CD4-positive, alpha-beta T cell treated with Interleukin-15 for 4 hours (primary cell): ENCODE measurements at regions not wholly inside any gene's neighbourhood (a gene's known extent, or its start where the extent isn't known, plus 50 kb on each side); places are given as distances from the start of the nearest gene placed in this dataset.

Experiments used
- DNase-seq: peaks from one replicate; pipeline ENCODE4 v3.0.0-alpha.2; 2020; ENCODE audit warnings: low spot score

DNA sequence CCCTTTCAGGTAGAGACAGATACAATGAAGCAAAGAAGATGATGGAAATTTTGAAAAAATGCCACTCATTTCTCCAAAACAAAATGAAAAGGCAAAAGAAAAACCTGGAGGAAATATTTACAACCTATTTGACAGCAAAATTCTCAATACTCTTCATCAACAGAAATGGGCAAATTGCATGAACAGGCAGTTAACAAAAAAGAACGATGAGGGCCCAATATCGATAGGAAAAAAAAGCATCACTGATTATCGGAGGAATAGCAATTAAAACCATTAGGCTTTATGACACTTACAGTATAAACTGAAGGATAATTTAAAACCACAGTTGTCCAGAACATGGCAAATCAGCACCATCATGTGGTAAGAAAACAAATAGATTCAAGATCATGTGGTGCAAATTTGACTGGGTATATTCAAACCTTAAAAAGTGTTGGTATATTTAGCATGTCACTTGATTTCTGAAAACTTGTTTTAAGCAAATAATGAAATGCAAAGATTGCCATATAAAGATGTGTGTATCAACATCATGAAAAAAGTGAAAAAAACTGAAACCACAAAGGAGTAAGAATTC, 222.9 kb downstream of the BRD1 start:
- no peak for DNase-seq

DNA sequence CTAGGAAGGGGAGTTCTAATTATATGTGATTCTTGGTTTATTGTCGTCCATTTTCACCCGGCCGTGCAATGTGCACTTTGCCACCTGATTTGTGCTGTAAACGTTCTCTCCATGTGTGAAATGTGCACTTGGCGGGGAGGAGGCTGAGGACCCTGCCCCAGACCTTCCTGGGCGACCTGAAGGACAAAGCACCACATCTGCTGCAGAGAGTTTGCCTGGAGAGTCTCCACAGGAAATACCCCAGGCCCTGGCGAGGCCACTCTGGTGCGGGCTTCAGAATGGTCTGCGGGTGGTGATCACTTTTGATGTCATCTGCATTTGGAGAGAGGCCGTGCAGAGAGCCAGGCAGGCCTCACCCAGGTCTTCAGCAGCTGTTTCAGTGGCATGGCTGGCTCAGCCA, 224.7 kb downstream of the BRD1 start:
- no peak for DNase-seq

DNA sequence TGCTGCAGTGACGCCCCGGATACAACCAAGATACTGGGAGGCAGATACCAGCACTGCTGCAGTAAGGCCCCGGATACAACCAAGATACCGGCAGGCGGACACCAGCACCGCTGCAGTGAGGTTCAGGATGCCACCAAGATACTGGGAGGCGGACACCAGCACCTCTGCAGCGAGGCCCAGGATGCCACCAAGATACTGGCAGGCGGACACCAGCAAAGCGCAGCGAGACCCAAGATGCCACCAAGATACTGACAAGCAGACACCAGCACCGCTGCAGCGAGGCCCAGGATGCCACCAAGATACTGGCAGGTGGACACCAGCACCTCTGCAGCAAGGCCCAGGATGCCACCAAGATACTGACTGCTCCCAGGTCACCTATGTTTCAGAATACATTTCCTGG, 225.2 kb downstream of the BRD1 start:
- no peak for DNase-seq

DNA sequence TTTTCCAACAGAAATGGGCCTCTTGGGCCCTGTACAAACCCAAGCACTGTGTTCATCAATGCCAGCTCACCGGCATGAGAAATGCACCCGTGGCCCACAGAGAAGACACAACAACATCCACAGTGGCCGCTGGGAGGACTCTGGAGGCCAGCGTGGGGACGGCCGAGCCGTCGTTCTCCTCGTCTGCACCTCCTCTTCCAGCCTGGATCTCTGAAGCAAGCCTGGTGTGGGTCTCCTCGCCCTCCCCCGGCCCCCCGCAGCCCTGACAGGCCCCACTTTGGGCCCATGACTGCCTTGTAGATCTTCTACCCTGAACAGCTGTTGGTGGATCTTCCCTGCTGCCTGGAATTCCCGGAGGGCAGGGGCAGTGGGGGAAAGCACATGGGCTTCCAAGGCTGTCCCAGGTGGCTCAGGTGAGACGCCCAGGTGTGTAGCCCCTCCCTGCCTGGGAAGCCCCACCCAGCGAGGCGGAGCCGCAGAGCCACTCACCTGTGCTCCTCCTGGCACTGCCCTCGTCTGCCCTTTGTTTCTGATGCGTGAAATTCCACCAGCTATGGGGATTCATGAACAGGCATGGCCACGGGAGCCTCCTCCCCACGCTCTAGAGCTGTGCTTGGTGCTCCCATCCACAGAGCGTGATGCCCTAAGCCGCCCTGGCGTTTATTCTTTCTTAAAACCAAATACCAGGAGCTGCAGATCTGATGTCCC, 225.9 kb downstream of the BRD1 start:
- DNase-seq: no peak

DNA sequence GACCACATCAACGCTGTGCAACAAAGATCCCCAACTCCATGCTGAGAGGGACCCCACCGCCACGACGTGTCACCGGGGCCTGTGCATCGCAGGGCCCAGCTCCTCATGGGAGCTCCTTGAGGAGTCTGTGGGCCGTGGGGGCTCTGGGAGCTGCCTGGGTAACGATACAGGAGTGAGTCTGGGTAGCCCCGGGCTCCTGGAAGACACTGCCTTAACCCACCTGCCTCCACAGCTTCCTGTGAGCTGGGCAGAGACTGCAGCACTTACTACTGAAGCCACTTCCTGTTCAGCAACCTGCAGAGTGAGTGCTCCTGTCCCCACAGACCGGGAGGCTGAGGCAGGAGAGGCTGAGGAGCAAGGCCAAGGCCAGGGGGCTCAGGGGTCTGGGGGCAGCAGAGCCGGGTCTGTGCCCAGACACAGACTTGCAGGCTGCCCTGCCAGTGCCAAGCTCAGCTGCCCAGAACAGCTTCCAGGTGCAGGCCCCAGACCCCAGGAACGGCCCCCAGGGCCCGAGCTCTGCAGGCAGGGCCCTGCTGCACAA, 226.7 kb downstream of the BRD1 start:
- no peak for DNase-seq

DNA sequence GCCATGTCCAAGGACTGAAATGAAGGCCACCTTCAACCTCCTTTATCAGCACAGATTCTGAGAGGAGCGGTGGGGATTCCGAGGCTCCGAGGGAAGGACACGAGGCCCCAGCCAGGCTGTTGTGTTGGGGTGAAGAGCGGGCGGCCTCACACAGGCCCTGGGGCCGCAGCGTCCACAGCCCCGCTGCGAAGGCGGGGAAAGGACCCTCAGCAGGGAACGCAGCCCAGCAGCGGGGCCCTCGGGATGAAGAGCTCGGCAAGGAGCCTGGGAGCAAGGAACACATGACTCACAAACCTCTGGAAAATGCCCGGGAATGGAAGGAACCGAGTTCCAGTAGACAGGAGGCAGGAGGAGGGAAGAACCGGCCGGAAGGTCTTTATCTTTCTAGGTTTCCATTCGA, 227.2 kb downstream of the BRD1 start:
- no peak for DNase-seq

DNA sequence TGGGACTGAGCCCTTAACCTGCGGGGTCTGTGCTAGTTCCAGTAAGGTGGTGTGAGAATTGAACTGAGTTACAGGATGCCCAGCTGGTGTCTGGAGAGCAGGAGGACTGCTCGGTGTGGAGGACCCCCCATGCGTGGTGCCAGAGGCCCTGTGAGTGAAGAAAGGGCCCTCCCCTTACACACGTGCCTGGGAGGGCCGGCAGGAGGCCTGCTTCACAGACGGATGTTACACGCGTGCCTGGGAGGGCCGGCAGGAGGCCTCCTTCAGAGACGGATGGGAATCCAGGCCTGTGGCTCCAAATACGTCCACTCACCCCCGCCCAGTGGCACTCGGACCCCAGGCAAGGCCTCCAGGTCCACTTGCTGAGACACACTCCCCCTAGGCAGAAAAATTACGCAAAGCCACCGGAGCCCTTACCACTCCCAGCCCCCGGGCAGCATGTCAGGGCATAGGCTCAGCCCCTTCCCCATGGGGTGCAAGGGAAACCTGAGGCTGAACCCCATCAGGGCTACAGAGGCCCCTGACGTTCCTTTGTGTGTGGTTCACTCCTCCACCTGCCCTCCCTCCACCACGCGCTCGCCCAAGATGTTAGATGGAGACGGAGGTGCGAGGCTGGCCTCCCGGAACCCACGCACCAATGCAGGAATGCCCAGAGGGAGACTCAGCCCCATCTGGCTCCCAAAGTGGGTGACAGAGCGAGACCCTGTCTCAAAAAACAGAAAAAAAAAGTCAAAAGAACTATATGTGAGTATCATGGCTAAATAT, 227.8 kb downstream of the BRD1 start:
- no peak for DNase-seq

DNA sequence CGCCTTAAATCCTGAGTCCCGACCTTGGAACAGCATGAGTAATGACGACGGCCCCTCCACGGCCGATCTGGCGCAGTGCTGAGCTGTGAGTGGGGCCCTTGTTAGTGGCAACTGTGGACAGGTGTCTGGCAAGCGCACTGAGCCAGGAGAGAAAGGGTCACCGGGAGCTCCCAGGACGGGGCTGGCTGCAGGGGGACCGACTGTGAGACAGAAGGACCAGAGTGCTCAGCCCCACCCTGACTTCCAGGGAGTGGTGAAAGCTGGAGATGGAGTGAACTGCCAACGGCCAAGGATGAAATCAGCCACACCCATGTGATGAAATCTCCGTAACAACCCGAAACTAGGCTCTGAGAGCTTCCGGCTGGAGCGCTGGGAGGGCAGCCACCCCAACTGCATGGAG, 228.6 kb downstream of the BRD1 start:
- DNase-seq: no peak

DNA sequence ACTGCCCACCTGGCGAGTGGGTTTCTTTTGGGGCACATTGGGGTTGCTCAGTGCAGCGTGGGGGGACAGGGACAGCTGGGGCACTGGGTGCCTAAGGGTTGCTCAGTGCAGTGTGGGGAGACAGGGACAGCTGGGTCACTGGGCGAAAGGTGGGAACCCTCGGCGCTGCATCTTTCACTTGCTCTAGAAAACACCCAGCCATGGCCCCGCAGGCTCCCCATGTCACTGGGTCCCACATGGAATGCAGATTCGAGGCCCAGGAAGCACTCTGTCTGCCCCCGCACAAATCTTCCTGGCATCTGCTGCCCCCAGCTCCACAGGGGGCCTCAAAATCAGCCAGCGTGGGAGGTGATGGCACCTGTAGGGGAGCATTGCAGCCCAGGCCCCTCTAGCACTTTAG, 229.3 kb downstream of the BRD1 start:
- DNase-seq: no peak

DNA sequence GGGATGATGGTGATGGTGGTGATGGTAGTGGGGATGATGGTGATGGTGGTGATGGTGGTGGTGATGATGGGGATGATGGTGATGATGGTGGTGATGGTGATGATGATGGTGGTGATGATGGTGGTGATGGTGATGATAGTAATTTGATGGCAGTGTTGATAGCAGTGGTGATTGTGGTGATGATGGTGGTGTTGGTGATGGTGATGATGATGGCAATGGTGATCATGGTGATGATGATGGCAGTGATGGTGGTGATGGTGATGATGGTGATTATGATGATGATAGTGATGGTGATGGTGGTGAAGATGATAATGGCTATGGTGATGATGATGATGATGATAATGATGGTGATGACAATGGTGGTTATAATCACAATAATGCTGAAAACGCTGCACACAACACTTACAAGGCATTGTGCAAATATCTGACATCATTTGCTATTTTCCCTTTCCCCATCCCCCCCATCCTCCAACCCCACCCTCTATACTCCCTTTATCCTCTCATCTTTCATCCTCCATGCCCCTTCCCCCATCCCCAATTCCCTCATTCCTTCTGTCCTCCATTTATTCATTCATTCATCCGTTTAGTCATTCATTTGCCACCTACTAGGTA, 230.1 kb downstream of the BRD1 start:
- no peak for DNase-seq

DNA sequence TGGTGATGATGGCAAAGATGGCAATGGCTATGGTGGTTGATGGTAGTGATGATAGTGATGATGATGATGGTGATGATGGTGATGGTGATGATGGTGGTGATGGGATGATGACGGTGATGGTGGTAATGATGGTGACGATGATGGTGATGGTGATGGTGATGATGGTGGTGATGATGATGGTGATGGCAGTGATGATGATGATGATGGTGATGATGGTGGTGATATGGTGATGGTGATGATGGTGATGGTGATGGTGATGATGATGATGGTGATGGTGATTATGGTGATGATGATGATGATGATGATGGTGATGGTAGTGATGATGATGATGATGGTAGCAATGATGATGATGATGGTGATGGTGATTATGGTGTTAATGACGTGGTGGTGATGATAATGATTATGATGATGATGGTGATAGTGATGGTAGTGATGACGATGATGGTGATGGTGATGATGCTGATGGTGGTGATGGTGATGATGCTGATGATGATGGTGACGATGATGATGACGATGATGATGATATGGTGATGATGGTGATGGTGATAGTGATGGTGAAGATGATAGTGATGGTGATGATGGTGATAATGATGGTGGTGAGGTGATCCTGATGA, 232.1 kb downstream of the BRD1 start:
- DNase-seq: no peak

DNA sequence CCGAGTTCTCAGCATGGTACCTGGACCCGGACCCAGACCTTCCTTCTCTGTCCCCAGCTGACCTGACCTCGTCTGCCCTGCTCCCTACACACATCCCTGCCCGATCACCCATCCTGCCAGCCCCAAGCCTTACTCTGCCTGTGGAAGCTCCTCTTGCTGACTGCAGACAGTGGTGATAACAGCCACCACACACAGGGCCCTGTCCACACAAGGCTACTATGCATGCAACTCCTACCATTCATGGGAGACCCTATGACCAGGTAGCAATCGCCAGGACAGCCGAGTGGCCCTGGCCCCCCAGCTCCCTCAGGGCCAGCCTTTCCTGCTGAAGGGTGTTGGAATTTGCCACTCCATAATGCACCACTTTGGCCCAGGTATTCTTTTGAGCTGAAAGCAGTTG, 233.6 kb downstream of the BRD1 start:
- no peak for DNase-seq

DNA sequence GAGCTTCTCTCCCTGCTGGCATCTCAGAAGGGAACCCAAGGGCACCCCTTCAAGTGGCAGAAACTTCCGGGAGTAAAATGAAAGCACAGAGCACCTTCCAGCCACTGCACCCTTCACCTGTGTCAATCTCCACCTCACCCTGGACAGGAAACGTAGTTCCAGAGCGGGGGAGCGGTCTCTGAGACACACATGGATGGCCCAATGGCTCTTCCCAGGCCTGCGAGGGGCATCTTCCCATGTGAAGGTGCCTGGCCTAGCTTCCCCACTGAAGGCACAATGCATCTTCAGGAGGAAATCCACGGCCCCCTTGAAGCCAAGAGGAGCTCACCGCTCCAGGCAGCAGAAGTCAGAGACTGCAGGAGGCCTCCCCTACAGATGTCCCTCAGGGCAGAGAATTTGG, 234.2 kb downstream of the BRD1 start:
- no peak for DNase-seq

DNA sequence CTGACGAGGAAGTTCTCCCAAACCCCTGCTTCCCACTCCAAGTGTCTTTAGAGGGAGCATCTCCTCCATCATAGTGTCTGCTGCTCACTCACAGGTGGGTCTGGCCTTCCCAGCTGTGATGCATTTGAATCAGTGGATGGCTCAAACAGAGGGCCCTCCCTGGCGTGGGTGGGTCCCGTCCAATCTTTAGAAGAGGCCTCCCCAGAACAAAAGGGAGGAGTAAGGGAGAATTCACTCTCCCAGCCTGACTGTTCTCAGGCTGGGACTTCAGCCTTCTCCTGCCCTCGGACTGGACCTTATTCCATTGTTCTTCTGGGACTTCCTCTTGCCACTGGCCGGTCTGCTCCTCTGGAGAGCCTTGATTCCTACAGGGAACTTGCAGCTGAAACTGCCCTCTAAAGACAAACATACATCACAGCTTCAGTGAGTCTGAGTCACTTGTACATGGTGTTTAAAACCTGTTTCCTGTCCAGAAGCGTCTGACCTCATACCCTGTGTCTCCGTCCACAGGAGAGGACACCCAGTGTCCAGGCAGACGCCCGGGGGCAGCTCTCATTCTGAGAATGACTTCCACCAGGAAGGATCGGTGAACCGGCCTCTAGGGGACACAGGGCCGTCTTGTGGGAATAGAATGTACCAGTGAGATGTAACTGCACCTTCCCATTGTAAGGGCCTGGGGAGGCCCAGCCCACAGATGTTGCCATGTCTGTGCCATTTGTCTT, 234.7 kb downstream of the BRD1 start:
- no peak for DNase-seq

DNA sequence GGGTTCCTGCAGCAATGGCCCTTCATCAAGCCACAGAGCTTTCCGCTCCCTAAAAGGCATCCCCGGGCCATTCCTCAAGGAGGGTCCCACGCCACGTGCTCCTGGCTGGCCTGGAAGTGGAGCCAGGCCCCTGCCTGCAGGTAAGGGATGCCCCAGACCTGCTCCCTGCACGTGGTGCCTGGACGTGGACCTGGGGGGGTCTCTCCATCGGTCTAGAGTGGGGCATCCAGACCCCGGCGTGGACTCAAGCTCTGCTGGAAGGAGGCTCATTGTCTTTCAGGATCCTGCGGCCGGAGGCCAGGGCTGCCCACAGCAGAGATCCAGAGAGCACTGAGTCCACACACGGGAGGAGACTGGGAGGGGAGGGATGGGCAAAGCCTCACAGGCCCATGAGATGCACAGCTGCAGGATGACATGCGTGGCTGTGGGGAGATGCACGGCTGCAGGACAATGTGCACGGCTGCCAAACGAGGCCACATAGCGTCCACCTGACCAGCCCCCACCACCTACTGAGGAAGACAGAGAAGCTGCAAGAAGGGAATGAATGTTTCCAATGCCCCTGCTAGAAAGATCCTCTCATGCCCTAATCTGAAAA, 236.7 kb downstream of the BRD1 start:
- DNase-seq: no peak

DNA sequence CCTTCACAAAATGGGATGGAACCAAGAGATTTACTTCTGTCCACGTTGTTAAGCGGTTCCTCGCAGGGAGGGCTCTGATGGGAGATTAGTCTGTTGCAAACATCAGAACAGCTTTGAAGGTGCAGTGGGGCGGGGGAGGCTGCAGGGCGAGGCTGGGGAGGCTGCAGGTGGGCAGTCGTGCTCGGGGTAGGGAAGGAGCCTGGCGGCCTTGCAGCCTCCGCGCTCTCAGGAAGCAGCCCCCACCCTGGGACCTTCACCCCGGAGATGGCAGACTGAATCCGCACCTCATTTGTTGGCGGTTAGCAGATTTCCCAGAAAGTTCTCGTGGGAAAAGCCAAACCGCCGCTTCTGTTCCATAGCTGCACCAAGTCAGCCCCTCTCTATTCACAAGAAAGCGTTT, 237.3 kb downstream of the BRD1 start:
- no peak for DNase-seq

DNA sequence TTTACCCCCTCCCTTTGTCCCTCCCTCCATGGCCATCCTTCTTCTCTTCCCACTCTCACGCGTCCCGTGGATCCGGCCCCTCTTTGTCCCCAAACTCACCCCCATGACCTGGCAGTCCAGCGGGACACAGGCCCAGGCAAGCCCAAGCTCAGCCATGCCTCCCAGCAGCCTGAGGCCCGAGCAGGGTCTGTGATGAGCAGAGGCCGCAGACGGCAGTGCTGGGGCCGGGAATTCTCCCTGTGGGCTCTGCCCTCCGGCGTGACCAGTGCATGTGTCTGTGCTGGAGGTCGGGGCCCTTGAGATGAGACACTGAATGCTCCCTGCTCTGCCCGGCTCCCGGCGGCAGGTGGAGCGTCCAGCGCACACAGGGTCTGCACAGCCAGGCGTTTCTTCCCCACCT, 237.9 kb downstream of the BRD1 start:
- DNase-seq: no peak

DNA sequence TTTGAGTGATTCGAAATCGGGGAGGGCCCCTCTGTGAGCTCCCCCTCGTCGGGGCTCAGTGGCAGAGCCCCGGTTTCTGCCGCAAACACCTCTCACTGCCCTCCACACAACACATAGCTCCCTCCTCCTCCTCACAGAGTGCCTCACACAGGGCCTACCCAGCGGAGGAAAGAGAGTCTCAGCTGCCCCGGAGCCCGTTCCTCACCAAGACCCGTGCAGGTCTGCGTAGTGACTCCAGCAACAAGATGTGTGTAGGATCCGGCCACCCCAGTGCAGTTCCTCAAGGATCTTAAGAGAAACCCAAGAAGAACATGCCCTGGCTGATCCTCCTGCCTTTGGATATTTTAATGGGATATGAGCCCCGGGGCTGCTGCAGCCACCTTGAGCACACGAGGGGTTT, 238.4 kb downstream of the BRD1 start:
- no peak for DNase-seq

DNA sequence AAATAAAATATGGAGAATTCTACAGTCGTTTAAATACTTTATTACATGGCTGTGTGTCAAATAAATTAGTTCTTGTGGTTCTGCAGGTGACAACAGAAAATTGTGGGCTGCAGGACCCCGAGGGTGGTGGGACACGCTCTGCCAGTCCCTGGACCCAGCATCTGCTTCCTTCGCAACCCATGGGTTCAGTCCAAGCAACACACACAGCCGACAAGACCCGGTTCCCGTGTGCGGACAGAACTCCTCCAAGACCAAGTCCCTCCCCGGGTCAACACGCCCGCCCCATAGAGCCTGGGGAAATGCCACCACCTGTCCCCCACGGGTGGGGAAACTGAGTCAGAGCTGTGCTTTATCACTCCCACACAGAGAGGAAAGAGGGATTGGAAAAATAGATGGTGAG, 238.9 kb downstream of the BRD1 start:
- no peak for DNase-seq

DNA sequence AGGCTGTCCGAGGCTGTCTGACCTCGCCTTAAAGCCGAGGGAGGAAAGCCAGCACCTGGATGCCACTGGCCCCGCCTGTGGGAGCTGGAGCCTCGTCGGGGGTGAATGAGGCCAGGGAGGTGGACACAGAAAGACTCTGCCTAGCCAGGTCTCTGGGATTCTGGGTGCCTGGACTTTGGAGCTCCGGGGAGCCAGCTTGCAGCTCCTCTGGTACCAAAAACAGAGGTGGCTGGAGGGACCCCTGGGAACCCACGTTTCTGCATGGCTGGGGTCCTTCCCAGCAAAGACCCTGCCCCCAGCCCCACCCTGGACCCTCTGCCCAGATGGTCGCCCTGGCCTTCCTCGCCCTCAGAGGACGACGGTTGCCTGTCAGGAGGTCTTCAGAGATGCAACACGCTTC, 239.7 kb downstream of the BRD1 start:
- no peak for DNase-seq

DNA sequence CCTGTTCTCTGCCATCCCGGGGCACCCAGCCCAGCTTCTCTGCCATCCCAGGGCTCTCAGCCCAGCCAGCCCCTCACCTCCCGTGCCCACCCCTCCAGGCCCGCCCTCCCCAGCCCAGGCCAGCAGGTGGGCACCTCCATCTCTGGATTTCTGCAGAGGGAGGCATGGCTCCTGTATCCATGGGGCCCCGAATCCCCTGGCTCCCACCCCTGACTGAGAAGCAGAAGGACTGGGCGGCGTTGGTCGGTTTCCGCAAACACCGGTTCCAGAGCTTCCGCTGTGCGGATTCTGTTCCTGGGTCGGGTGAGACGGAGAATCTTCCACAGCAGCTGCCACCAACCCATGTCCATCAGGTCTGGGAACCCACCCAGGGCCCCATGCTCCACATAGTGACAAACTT, 240.3 kb downstream of the BRD1 start:
- DNase-seq: no peak
